GM23338 (cell line): ENCODE measurements at regions not wholly inside any gene's neighbourhood (a gene's known extent, or its start where the extent isn't known, plus 50 kb on each side); places are given as distances from the start of the nearest gene placed in this dataset.

Source experiments
- ATAC-seq: fragments of 200-7000 bp; cut with Tn5 transposase; 3 replicates; pipeline ENCODE4 v1.9.1; 2020
- DNase-seq: peaks from one replicate; pipeline ENCODE4 v3.0.0-alpha.2; 2015; ENCODE audit warnings: low spot score
- H2AFZ ChIP-seq: fragments of 200-600 bp; sonication (generic); 2 replicates; pipeline ENCODE4 v1.8.0; 2016; ENCODE audit warnings: antibody characterized with exemption, mild to moderate bottlenecking, moderate library complexity
- H3F3A ChIP-seq: fragments of 200-600 bp; sonication (generic); replicated peaks from 2 replicates; pipeline ENCODE4 v1.8.0; 2017; ENCODE audit warnings: antibody characterized with exemption, mixed run types, low read depth
- H3K27ac ChIP-seq: fragments of 200-600 bp; sonication (generic); 2 replicates; pipeline ENCODE4 v1.6.1; 2016; ENCODE audit warnings: low read depth
- H3K27me3 ChIP-seq: fragments of 200-600 bp; sonication (generic); 2 replicates; pipeline ENCODE4 v1.8.0; 2016; ENCODE audit warnings: mild to moderate bottlenecking, mixed run types, moderate library complexity; ENCODE audit not compliant: insufficient read depth
- H3K36me3 ChIP-seq: fragments of 200-600 bp; sonication (generic); 2 replicates; pipeline ENCODE4 v1.8.0; 2016; ENCODE audit warnings: mild to moderate bottlenecking; ENCODE audit not compliant: insufficient read depth
- H3K4me1 ChIP-seq: fragments of 200-600 bp; sonication (generic); 2 replicates; pipeline ENCODE4 v1.8.0; 2016; ENCODE audit warnings: mild to moderate bottlenecking, moderate library complexity; ENCODE audit not compliant: insufficient read depth
- H3K4me2 ChIP-seq: fragments of 200-600 bp; sonication (generic); 2 replicates; pipeline ENCODE4 v1.7.1; 2017; ENCODE audit warnings: mixed run types
- H3K4me3 ChIP-seq: fragments of 200-600 bp; sonication (generic); 2 replicates; pipeline ENCODE4 v1.6.1; 2016; ENCODE audit warnings: mixed run types
- H3K79me2 ChIP-seq: fragments of 200-600 bp; sonication (generic); replicated peaks from 2 replicates; pipeline ENCODE4 v1.8.0; 2017; ENCODE audit warnings: mild to moderate bottlenecking; ENCODE audit not compliant: insufficient read depth
- H3K9me2 ChIP-seq: fragments of 200-600 bp; sonication (generic); 2 replicates; pipeline ENCODE4 v1.8.0; 2017; ENCODE audit not compliant: insufficient read depth
- H4K20me1 ChIP-seq: fragments of 200-600 bp; sonication (generic); replicated peaks from 2 replicates; pipeline ENCODE4 v1.8.0; 2017; ENCODE audit warnings: mild to moderate bottlenecking; ENCODE audit not compliant: insufficient read depth
- H3K27ac Mint-ChIP-seq: 2 replicates; pipeline ENCODE4 v1.8.0; 2020; ENCODE audit warnings: inconsistent platforms, mild to moderate bottlenecking, moderate library complexity, mixed read lengths
- H3K27me3 Mint-ChIP-seq: 3 replicates; pipeline ENCODE4 v1.8.0; 2022; ENCODE audit warnings: low read depth, mild to moderate bottlenecking, moderate library complexity, mixed read lengths, inconsistent platforms; ENCODE audit not compliant: insufficient read depth, poor library complexity
- H3K36me3 Mint-ChIP-seq: 3 replicates; pipeline ENCODE4 v1.8.0; 2021; ENCODE audit warnings: low read depth, mild to moderate bottlenecking, inconsistent platforms, moderate library complexity, mixed read lengths
- H3K4me1 Mint-ChIP-seq: 3 replicates; pipeline ENCODE4 v1.8.0; 2020; ENCODE audit warnings: mild to moderate bottlenecking, inconsistent platforms, mixed read lengths
- H3K4me3 Mint-ChIP-seq: 3 replicates; pipeline ENCODE4 v1.8.0; 2021; ENCODE audit warnings: moderate library complexity, mild to moderate bottlenecking, inconsistent platforms, mixed read lengths
- H3K9me3 Mint-ChIP-seq: 3 replicates; pipeline ENCODE4 v1.8.0; 2020; ENCODE audit warnings: moderate library complexity, mild to moderate bottlenecking, inconsistent platforms, mixed read lengths
- CREB1 ChIP-seq: fragments of 250-450 bp; sonication (Bioruptor Pico); IDR thresholded peaks from 2 replicates; pipeline ENCODE4 v1.5.0; 2020; ENCODE audit warnings: low read depth, mild to moderate bottlenecking, moderate library complexity
- CTCF ChIP-seq, 2 experiments: fragments of 200-600 bp in 1 of 2; sonication (generic) in 1 of 2; conservative IDR thresholded peaks; 2 replicates each; pipeline versions ENCODE4 v1.5.1 to v1.6.1; 2016 to 2017; ENCODE audit warnings: antibody characterized with exemption in 2 of 2, low read depth in 2 of 2, mild to moderate bottlenecking in 2 of 2, moderate library complexity in 1 of 2
- ETS1 ChIP-seq: IDR thresholded peaks from 2 replicates; pipeline ENCODE4 v1.6.1; 2016; ENCODE audit warnings: antibody characterized with exemption
- EZH2 ChIP-seq: fragments of 200-600 bp; sonication (generic); IDR thresholded peaks from one replicate; pipeline ENCODE4 v1.8.0; 2017; ENCODE audit warnings: antibody characterized with exemption, mild to moderate bottlenecking, low read depth; ENCODE audit not compliant: unreplicated experiment
- EZH2phosphoT487 ChIP-seq: fragments of 200-600 bp; sonication (generic); IDR thresholded peaks from one replicate; pipeline ENCODE4 v1.8.1; 2018; ENCODE audit warnings: antibody characterized with exemption; ENCODE audit not compliant: unreplicated experiment
- JUNB ChIP-seq: IDR thresholded peaks from one replicate; pipeline ENCODE4 v1.6.1; 2016; ENCODE audit warnings: antibody characterized with exemption; ENCODE audit not compliant: unreplicated experiment
- NANOG ChIP-seq: IDR thresholded peaks from 2 replicates; pipeline ENCODE4 v1.6.1; 2016; ENCODE audit warnings: antibody characterized with exemption, borderline replicate concordance
- POLR2AphosphoS5 ChIP-seq: IDR thresholded peaks from 2 replicates; pipeline ENCODE4 v1.6.1; 2016; ENCODE audit warnings: antibody characterized with exemption, low read depth
- REST ChIP-seq: IDR thresholded peaks from one replicate; pipeline ENCODE4 v1.6.1; 2018; ENCODE audit warnings: antibody characterized with exemption; ENCODE audit not compliant: unreplicated experiment
- STAT1 ChIP-seq: IDR thresholded peaks from one replicate; pipeline ENCODE4 v1.6.1; 2016; ENCODE audit warnings: antibody characterized with exemption; ENCODE audit not compliant: unreplicated experiment
- ZNF114 ChIP-seq: fragments of 250-450 bp; sonication (Bioruptor Pico); IDR thresholded peaks from 2 replicates; pipeline ENCODE4 v1.5.0; 2020; ENCODE audit warnings: mild to moderate bottlenecking, moderate library complexity
- ZNF331 ChIP-seq: fragments of 250-450 bp; sonication (Bioruptor Pico); IDR thresholded peaks from 2 replicates; pipeline ENCODE4 v1.5.0; 2020; ENCODE audit warnings: low read depth, mild to moderate bottlenecking, moderate library complexity

GRCh38 chr16:80463751-80464495 is 76.9 kb upstream of the DYNLRB2 start (continued):
- TF ChIP-seq REST, result no peak
- no peak for TF ChIP-seq CTCF (conservative IDR thresholded peaks at IDR 0.05; ENCODE audit: low read depth in 2 of 2)
- TF ChIP-seq ZNF114 (CRISPR knock-in tag), result no peak
- TF ChIP-seq NANOG, result no peak
- no peak for TF ChIP-seq ZNF331 (CRISPR knock-in tag)
- TF ChIP-seq EZH2phosphoT487, result no peak
- no peak for TF ChIP-seq EZH2
- TF ChIP-seq STAT1, result no peak
- no peak for TF ChIP-seq CREB1 (CRISPR knock-in tag)
- no peak for TF ChIP-seq ETS1
- TF ChIP-seq POLR2AphosphoS5, result no peak

GRCh38 chr16:80463326-80463725 is 77.5 kb upstream of the DYNLRB2 start:
- H3K4me2 ChIP-seq, result no peak overlapping the region
- no peak overlapping the region for H3K4me3 ChIP-seq
- H3K27me3 Mint-ChIP-seq, result peaks cover 3% of the 10 kb centered on the region
- DNase-seq, result no peak
- H3K79me2 ChIP-seq, result no peaks in the 10 kb centered on the region
- H3K27ac Mint-ChIP-seq, result no peak overlapping the region
- H3K4me1 Mint-ChIP-seq, result peaks cover 24% of the 10 kb centered on the region
- H3K36me3 ChIP-seq, result no peaks in the 10 kb centered on the region
- H4K20me1 ChIP-seq, result no peaks in the 10 kb centered on the region
- H3K27me3 ChIP-seq, result 0 out of 2 replicates have a peak, but pooled peaks cover 4% of the 10 kb centered on the region
- no peaks in the 10 kb centered on the region for H3K36me3 Mint-ChIP-seq
- H3K9me3 Mint-ChIP-seq, result no peaks in the 10 kb centered on the region; the same call in 2 of the 3 replicates
- H3K4me3 Mint-ChIP-seq, result no peak overlapping the region
- no peak overlapping the region for H3K27ac ChIP-seq
- no peak for ATAC-seq
- H3F3A ChIP-seq, result no peaks in the 10 kb centered on the region; the same call in 1 of the 2 replicates
- H2AFZ ChIP-seq, result no peak overlapping the region
- no peak for TF ChIP-seq REST
- no peak for TF ChIP-seq ZNF114 (CRISPR knock-in tag)
- no peak for TF ChIP-seq ETS1
- TF ChIP-seq JUNB, result no peak
- TF ChIP-seq NANOG, result no peak
- TF ChIP-seq CTCF (conservative IDR thresholded peaks at IDR 0.05; ENCODE audit: low read depth in 2 of 2), result no peak
- no peak for TF ChIP-seq EZH2
- TF ChIP-seq CREB1 (CRISPR knock-in tag), result no peak
- peaks cover 6% of the 10 kb centered on the region; the same call in 1 of the 2 replicates for H3K9me2 ChIP-seq
- H3K4me1 ChIP-seq, result peaks cover 8% of the 10 kb centered on the region; the same call in 1 of the 2 replicates
